ENCODE measurements at regions not wholly inside any gene's neighbourhood (a gene's known extent, or its start where the extent isn't known, plus 50 kb on each side); places are given as distances from the start of the nearest gene placed in this dataset.

DNA sequence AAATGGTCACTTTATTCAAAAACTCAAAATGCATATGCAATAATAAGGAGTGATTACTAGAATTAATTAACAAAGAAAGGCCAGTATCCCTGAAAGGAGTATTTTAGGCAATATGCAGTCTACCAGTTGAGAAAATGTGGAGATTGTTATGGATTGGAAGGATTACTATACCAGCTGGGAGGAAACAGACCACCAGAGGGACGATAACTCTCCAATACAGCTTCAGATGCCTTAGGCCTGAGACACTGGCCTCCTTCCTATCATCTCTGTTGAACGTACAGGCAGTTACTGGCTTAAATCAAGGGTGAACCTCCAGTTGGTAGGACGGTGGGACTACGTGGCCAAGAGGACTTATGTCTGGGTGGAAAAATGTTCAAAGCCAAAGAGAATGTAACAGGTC, 336.4 kb upstream of the EPHA4 start:
- Histone ChIP-seq H2AK5ac (ENCODE audit: low read depth, low read length) (no peak overlapping the region), H3K23ac (ENCODE audit: insufficient read length) (no peak overlapping the region), H2AFZ (ENCODE audit: low read length) (no peak overlapping the region), H3K4me3 (ENCODE audit: extremely low read depth in 1 of 4, insufficient read depth in 2 of 4, low read depth in 3 of 4, low read length in 4 of 4) (no peak overlapping the region), H3K4me2 (ENCODE audit: insufficient read depth in 1 of 2, low read depth in 2 of 2, low read length in 2 of 2) (no peak overlapping the region), H3K79me1 (ENCODE audit: low read depth, low read length) (no peaks in the 10 kb centered on the region), H3K14ac (ENCODE audit: insufficient read length) (no peak overlapping the region), H3K56ac (replicated peaks; ENCODE audit: insufficient read length, low read depth, low read length) (no peak overlapping the region), H2BK5ac (ENCODE audit: low read depth, low read length) (no peak overlapping the region), H3K9ac (replicated peaks in 1 of 4; ENCODE audit: extremely low read depth in 1 of 4, low read depth in 3 of 4, low read length in 3 of 4) (no peak overlapping the region), H3K27ac (ENCODE audit: low read depth, low read length) (no peak overlapping the region), H4K5ac (ENCODE audit: insufficient read length, low read depth, low read length) (no peak overlapping the region), H2BK120ac (replicated peaks; ENCODE audit: low read depth, low read length) (no peak overlapping the region), H3K4me1 (replicated peaks in 1 of 4; ENCODE audit: control insufficient read depth in 3 of 4, insufficient read depth in 4 of 4, low read length in 3 of 4) (peaks cover 0 to 5% (median 0%) of the 10 kb centered on the region in 4 experiments; a peak in 2 of 7 replicates), H3K9me3 (ENCODE audit: insufficient read depth in 2 of 2, low read depth in 1 of 2, low read length in 1 of 2) (no peaks in the 10 kb centered on the region; a peak in 1 of 4 replicates), H2BK20ac (ENCODE audit: low read length) (no peak overlapping the region), H3K18ac (ENCODE audit: extremely low read depth, low read length) (no peak overlapping the region), H3K36me3 (ENCODE audit: control insufficient read depth in 2 of 4, insufficient read depth in 4 of 4, low read length in 3 of 4) (no peaks in the 10 kb centered on the region), H4K8ac (ENCODE audit: extremely low read depth, insufficient read depth, low read length) (no peak overlapping the region), H2BK12ac (ENCODE audit: low read depth, low read length) (no peak overlapping the region), H4K91ac (replicated peaks; ENCODE audit: insufficient read length, low read length) (no peak overlapping the region), H4K20me1 (replicated peaks in 1 of 2; ENCODE audit: control insufficient read depth in 1 of 2, insufficient read depth in 2 of 2, low read length in 2 of 2) (no peaks in the 10 kb centered on the region), H3K79me2 (ENCODE audit: control insufficient read depth in 1 of 2, insufficient read depth in 2 of 2, low read length in 2 of 2) (no peaks in the 10 kb centered on the region), H2BK15ac (ENCODE audit: low read length) (no peak overlapping the region), H3K23me2 (ENCODE audit: low read depth, low read length) (no peaks in the 10 kb centered on the region), H3K4ac (replicated peaks; ENCODE audit: insufficient read length, low read depth, low read length) (no peak overlapping the region), H3K27me3 (replicated peaks in 1 of 4; ENCODE audit: control insufficient read depth in 3 of 4, extremely low read depth in 1 of 4, insufficient read depth in 3 of 4, low read length in 3 of 4) (no peaks in the 10 kb centered on the region)
- CTCF ChIA-PET (ENCODE audit: partially characterized antibody) = interaction anchor here (1.7 kb wide), 1 partner anchor 10 kb away, joined by 6 read pairs; no protein-coding TSS in a partner anchor
- WGBS, 2 experiments (ENCODE audit: extremely low coverage in 1 of 2, insufficient coverage in 1 of 2, insufficient read length in 1 of 2, insufficient replicate concordance in 2 of 2, low coverage in 1 of 2, low lambda C conversion rate in 2 of 2, missing lambda C conversion rate in 1 of 2) = 82% methylated on average over 4 of the region's 4 CpGs; no CpG with 5 or more reads in 1 of the 2 experiments
- DNase-seq (ENCODE audit: low read depth in 1 of 2, low spot score in 2 of 2) (no peak), FAIRE-seq (no peak)
- POLR2A ChIA-PET (ENCODE audit: partially characterized antibody) = no interaction called here
- TF ChIP-seq, protein P1, sequence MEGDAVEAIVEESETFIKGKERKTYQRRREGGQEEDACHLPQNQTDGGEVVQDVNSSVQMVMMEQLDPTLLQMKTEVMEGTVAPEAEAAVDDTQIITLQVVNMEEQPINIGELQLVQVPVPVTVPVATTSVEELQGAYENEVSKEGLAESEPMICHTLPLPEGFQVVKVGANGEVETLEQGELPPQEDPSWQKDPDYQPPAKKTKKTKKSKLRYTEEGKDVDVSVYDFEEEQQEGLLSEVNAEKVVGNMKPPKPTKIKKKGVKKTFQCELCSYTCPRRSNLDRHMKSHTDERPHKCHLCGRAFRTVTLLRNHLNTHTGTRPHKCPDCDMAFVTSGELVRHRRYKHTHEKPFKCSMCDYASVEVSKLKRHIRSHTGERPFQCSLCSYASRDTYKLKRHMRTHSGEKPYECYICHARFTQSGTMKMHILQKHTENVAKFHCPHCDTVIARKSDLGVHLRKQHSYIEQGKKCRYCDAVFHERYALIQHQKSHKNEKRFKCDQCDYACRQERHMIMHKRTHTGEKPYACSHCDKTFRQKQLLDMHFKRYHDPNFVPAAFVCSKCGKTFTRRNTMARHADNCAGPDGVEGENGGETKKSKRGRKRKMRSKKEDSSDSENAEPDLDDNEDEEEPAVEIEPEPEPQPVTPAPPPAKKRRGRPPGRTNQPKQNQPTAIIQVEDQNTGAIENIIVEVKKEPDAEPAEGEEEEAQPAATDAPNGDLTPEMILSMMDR (IDR thresholded peaks at IDR 0.05; ENCODE audit: control extremely low read depth in 1 of 3, insufficient read depth in 1 of 3, low read depth in 1 of 3, low read length in 3 of 3) = peak in 1 of 3 experiments; percentile 8; a peak in 1 of 4 replicates
- TF ChIP-seq TCF12 (IDR thresholded peaks at IDR 0.05; ENCODE audit: low read depth, low read length) = no peak

Data from H1 (cell line).